Keratinocyte (primary cell): ENCODE measurements at regions not wholly inside any gene's neighbourhood (a gene's known extent, or its start where the extent isn't known, plus 50 kb on each side); places are given as distances from the start of the nearest gene placed in this dataset.

Experiments used
- DNase-seq: peaks from one replicate; pipeline ENCODE4 v3.0.0-alpha.2; 2011; ENCODE audit warnings: low read depth, missing footprints, low spot score
- FAIRE-seq: peaks from 2 replicates; lab custom pipeline; 2011; peaks lifted over from hg19 to GRCh38; lab: Jason Lieb, UNC
- H2AFZ ChIP-seq: 2 replicates; pipeline ENCODE4 v1.6.0; 2012; ENCODE audit warnings: low read length, control low read depth, inconsistent platforms; ENCODE audit not compliant: control insufficient read depth
- H3K27ac ChIP-seq: 2 replicates; pipeline ENCODE4 v1.5.1; 2011; ENCODE audit warnings: low read length; ENCODE audit not compliant: control insufficient read depth, insufficient read depth
- H3K27me3 ChIP-seq: 3 replicates; pipeline ENCODE4 v1.6.0; 2011; ENCODE audit warnings: low read length; ENCODE audit not compliant: control insufficient read depth, insufficient read depth; ENCODE audit errors: extremely low read depth
- H3K36me3 ChIP-seq, 2 experiments: 2 replicates in 1 of 2; 3 replicates in 1 of 2; pipeline ENCODE4 v1.5.1; 2011; ENCODE audit warnings: low read length in 2 of 2, mild to moderate bottlenecking in 1 of 2; ENCODE audit not compliant: control insufficient read depth in 2 of 2, insufficient read depth in 2 of 2; ENCODE audit errors: extremely low read depth in 1 of 2
- H3K4me1 ChIP-seq: 3 replicates; pipeline ENCODE4 v1.5.1; 2011; ENCODE audit warnings: low read length; ENCODE audit not compliant: control insufficient read depth, insufficient read depth; ENCODE audit errors: extremely low read depth
- H3K4me2 ChIP-seq: 3 replicates; pipeline ENCODE4 v1.6.0; 2011; ENCODE audit warnings: low read depth, low read length; ENCODE audit not compliant: control insufficient read depth, insufficient read depth; ENCODE audit errors: extremely low read depth
- H3K4me3 ChIP-seq, 3 experiments: fragments of 200-600 bp in 1 of 3; sonication (generic) in 1 of 3; 2 replicates in 2 of 3; 3 replicates in 1 of 3; pipeline ENCODE4 v1.5.1; 2011 to 2016; ENCODE audit warnings: low read length in 3 of 3, mild to moderate bottlenecking in 3 of 3, control low read depth in 2 of 3, inconsistent platforms in 1 of 3, low read depth in 1 of 3, mixed read lengths in 1 of 3, mixed run types in 1 of 3, moderate library complexity in 1 of 3; ENCODE audit not compliant: control insufficient read depth in 2 of 3, insufficient read depth in 2 of 3; ENCODE audit errors: extremely low read depth in 1 of 3
- H3K79me2 ChIP-seq: 2 replicates; pipeline ENCODE4 v1.6.0; 2012; ENCODE audit warnings: low read length; ENCODE audit not compliant: control insufficient read depth, insufficient read depth
- H3K9ac ChIP-seq: 3 replicates; pipeline ENCODE4 v1.6.0; 2011; ENCODE audit warnings: low read length; ENCODE audit not compliant: control insufficient read depth, insufficient read depth; ENCODE audit errors: extremely low read depth
- H3K9me1 ChIP-seq: 3 replicates; pipeline ENCODE4 v1.6.0; 2011; ENCODE audit warnings: low read length; ENCODE audit not compliant: control insufficient read depth, insufficient read depth; ENCODE audit errors: extremely low read depth
- H3K9me3 ChIP-seq: 2 replicates; pipeline ENCODE4 v1.5.1; 2012; ENCODE audit warnings: low read depth, low read length; ENCODE audit not compliant: control insufficient read depth
- H4K20me1 ChIP-seq: 3 replicates; pipeline ENCODE4 v1.6.0; 2011; ENCODE audit warnings: low read length; ENCODE audit not compliant: control insufficient read depth, insufficient read depth; ENCODE audit errors: extremely low read depth
- EZH2 ChIP-seq: IDR thresholded peaks from one replicate; pipeline ENCODE4 v1.6.1; 2012; ENCODE audit warnings: inconsistent platforms, mild to moderate bottlenecking, low read length, moderate library complexity
- dilution Hi-C: fragments of 300-500 bp; cut with MboI; formaldehyde crosslinking; loops from one replicate; pipeline ENCODE4 v1.7.0; 2020; ENCODE audit warnings: low sequenced_read_pairs; ENCODE audit not compliant: extremely low pct_ligation_motif_present
- TF ChIP-seq, protein P1 (sequence below), 3 experiments: IDR thresholded peaks in 1 of 3; conservative IDR thresholded peaks in 1 of 3; optimal IDR thresholded peaks in 1 of 3; 2 replicates in 2 of 3; 3 replicates in 1 of 3; pipeline versions ENCODE3 to v1.5.1; 2011; ENCODE audit warnings: low read length in 3 of 3, mild to moderate bottlenecking in 3 of 3, moderate library complexity in 2 of 3, control low read depth in 1 of 3, inconsistent platforms in 1 of 3; ENCODE audit not compliant: insufficient read depth in 2 of 3; ENCODE audit errors: extremely low read depth in 1 of 3

DNA sequence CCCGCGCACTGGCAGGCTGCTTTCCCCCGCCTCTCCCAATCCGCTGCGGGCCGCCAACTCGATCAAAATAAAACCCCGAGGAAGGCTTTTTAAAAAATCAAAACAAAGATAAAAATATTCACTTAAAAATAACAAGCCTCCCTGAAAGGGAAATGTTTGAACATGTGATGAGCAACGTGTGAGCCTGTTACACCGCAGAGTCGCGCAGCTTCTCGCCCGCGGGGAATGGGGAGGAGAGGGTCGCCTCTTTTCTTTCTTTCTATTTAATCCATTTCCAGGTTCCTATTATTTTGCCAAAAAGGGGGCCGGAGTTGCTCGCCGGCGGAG lies 326.0 kb upstream of the F9 start:
- Histone ChIP-seq H3K4me2 (peak overlapping the region; percentile 41), H3K36me3 (no peaks in the 10 kb centered on the region), H3K27ac (no peak overlapping the region), H3K9ac (no peak overlapping the region), H3K27me3 (peaks cover 33% of the 10 kb centered on the region), H3K79me2 (no peaks in the 10 kb centered on the region), H2AFZ (no peak overlapping the region), H3K9me1 (no peaks in the 10 kb centered on the region), H4K20me1 (no peaks in the 10 kb centered on the region), H3K4me3 (peak overlapping the region; percentile 20 to 51 (median 22)), H3K4me1 (no peaks in the 10 kb centered on the region), H3K9me3 (no peaks in the 10 kb centered on the region)
- DNase-seq (no peak), FAIRE-seq (no peak)
- no peak for TF ChIP-seq EZH2
- TF ChIP-seq, protein P1, sequence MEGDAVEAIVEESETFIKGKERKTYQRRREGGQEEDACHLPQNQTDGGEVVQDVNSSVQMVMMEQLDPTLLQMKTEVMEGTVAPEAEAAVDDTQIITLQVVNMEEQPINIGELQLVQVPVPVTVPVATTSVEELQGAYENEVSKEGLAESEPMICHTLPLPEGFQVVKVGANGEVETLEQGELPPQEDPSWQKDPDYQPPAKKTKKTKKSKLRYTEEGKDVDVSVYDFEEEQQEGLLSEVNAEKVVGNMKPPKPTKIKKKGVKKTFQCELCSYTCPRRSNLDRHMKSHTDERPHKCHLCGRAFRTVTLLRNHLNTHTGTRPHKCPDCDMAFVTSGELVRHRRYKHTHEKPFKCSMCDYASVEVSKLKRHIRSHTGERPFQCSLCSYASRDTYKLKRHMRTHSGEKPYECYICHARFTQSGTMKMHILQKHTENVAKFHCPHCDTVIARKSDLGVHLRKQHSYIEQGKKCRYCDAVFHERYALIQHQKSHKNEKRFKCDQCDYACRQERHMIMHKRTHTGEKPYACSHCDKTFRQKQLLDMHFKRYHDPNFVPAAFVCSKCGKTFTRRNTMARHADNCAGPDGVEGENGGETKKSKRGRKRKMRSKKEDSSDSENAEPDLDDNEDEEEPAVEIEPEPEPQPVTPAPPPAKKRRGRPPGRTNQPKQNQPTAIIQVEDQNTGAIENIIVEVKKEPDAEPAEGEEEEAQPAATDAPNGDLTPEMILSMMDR (optimal IDR thresholded peaks at IDR 0.05 in 1 of 3, IDR thresholded peaks at IDR 0.05 in 1 of 3, conservative IDR thresholded peaks at IDR 0.05 in 1 of 3; ENCODE audit: extremely low read depth in 1 of 3, insufficient read depth in 2 of 3, low read length in 3 of 3): no peak
- dilution Hi-C loops: no loop called here

DNA sequence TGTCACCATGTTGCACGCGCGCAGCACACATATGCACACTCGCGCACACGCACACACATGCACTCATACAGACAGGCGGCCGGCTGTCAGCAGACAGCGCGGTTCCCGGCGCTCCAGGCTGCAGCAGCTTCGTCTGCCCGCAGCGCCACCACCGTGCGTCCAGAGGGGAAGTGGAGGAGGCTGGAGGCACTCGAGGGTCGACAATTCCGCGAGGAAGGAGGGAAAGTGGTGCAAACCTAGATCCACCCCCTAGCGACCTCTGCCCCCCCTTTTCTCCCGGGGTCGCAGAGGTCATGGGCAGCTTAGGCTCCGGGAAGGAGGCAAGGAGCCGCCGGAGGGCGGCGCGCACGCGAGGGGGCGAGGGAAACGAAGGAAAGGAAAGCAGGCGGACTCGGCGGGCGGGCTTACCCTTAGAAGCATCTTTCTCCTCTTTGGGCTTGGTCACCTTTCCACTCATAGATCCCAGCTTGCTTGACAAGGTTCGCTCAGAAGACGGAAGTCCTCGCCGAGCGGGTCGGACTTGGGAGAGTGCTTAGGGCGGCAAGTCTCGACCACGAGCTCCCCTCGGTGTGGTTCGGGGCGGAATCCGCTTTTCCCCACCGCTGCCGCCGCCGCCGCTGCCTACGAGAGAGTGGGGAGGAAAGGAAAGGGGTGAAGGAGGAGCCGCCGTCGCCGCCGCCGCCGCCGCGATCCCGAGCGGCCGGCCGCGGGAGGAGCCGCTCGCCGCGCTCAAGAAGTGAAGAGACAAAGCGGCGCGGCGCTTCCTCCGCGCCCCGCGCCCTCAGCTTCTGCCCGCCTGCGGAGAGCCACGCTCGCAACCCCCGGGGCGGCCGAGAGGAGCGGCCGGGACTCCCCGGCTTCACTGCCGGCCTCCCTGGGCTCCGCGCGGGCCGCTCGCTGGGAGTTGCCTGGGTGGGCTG lies 326.6 kb upstream of the F9 start:
- H2AFZ ChIP-seq: peak overlapping the region; percentile 15
- no peaks in the 10 kb centered on the region for H3K9me3 ChIP-seq
- no peaks in the 10 kb centered on the region for H3K4me1 ChIP-seq
- no peaks in the 10 kb centered on the region for H3K9me1 ChIP-seq
- no peaks in the 10 kb centered on the region for H3K36me3 ChIP-seq
- FAIRE-seq: no peak
- H3K27me3 ChIP-seq: peaks cover 33% of the 10 kb centered on the region
- no peak overlapping the region for H3K27ac ChIP-seq
- DNase-seq: no peak
- dilution Hi-C loops: no loop called here
- peak overlapping the region; percentile 22 to 51 (median 38) for H3K4me3 ChIP-seq
- H3K4me2 ChIP-seq: peak overlapping the region; percentile 41
- H3K9ac ChIP-seq: no peak overlapping the region
- no peaks in the 10 kb centered on the region for H4K20me1 ChIP-seq
- TF ChIP-seq, protein P1 (optimal IDR thresholded peaks at IDR 0.05 in 1 of 3, IDR thresholded peaks at IDR 0.05 in 1 of 3, conservative IDR thresholded peaks at IDR 0.05 in 1 of 3; ENCODE audit: extremely low read depth in 1 of 3, insufficient read depth in 2 of 3, low read length in 3 of 3): no peak
- peak; percentile 70 for TF ChIP-seq EZH2
- no peaks in the 10 kb centered on the region for H3K79me2 ChIP-seq
